GM12873 (cell line): ENCODE measurements at regions not wholly inside any gene's neighbourhood (a gene's known extent, or its start where the extent isn't known, plus 50 kb on each side); places are given as distances from the start of the nearest gene placed in this dataset.

Experiments
- TF ChIP-seq, protein P1 (sequence below): IDR thresholded peaks from 2 replicates; pipeline ENCODE4 v1.5.1; 2012; ENCODE audit warnings: low read depth, mild to moderate bottlenecking, moderate library complexity, low read length, control low read depth; ENCODE audit not compliant: insufficient read depth; ENCODE audit errors: missing control alignments

DNA sequence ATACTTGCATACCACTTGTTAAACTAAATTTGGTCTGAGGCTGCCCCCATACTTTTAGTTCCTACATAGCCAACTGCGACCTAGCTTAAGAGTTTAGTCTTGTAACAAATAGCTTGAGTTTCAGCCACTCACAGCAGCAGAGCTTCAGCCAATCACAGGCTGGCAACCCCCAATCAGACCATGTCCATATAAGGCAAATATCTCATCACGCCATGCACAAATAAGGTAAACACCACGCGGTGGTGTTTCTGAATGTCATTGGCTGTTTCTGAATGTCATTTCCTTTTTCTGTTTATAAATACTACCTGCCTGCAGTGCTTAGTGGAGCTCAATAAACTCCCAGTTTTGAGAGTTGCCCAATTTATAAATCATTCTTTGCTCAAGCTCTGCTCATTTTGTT lies 143.1 kb upstream of the MAD2L1 start:
- TF ChIP-seq, protein P1, sequence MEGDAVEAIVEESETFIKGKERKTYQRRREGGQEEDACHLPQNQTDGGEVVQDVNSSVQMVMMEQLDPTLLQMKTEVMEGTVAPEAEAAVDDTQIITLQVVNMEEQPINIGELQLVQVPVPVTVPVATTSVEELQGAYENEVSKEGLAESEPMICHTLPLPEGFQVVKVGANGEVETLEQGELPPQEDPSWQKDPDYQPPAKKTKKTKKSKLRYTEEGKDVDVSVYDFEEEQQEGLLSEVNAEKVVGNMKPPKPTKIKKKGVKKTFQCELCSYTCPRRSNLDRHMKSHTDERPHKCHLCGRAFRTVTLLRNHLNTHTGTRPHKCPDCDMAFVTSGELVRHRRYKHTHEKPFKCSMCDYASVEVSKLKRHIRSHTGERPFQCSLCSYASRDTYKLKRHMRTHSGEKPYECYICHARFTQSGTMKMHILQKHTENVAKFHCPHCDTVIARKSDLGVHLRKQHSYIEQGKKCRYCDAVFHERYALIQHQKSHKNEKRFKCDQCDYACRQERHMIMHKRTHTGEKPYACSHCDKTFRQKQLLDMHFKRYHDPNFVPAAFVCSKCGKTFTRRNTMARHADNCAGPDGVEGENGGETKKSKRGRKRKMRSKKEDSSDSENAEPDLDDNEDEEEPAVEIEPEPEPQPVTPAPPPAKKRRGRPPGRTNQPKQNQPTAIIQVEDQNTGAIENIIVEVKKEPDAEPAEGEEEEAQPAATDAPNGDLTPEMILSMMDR = no peak

DNA sequence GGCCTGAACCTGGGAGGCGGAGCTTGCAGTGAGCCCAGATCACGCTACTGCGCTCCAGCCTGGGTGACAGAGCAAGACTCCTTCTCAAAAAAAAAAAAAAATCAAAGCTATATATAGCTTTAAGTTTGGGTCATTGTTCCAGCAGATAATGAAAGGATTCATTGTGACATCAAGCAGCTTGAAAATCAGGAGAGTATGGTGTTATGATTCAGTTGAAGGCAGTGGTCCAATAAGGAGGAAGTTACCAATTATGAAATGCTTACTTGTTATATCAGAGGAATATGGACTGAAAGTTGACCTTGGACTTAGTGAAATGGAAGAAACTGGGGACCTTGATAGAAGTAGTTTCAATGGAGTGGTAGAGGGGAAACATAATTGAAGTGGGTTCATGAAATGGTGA lies 140.4 kb upstream of the MAD2L1 start:
- TF ChIP-seq, protein P1 = no peak

DNA sequence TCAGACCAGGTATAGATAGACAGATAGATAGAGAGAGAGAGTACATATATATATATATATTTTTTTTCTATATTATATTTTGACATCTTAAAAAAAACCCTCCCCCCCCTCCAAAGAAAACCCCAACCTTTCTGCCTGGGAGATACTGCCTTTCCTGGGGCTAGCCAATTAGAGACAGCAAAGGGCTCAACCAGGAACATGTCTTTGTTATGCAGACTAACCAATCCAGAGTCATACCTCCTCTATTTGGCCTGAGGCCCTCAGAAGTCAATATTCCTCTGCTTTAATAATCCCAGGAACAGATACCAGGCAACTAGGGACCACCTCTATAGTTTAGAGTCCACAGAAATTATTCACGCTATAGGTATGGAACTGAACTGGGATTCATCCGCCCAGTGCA lies 135.6 kb upstream of the MAD2L1 start:
- TF ChIP-seq, protein P1 = no peak

DNA sequence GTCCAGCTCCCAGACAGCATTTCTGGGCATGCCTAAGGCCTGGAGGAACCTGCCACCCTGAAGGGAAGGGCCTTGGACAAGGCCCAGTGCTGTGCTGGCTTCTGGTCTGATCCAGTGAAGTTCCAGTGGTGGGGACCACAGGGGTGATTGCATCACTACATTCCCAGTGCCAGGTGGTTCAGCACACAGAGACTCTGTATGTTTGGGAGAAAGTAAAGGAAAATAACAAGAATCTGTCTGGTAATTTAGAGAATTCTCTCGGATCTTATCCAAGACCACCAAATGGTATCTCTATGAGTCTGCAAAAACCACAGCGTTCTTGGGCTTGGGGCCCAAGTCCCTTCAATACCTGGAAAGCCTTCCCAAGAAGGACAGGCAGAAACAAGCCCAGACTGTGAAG lies 131.8 kb upstream of the MAD2L1 start:
- TF ChIP-seq, protein P1 = no peak

DNA sequence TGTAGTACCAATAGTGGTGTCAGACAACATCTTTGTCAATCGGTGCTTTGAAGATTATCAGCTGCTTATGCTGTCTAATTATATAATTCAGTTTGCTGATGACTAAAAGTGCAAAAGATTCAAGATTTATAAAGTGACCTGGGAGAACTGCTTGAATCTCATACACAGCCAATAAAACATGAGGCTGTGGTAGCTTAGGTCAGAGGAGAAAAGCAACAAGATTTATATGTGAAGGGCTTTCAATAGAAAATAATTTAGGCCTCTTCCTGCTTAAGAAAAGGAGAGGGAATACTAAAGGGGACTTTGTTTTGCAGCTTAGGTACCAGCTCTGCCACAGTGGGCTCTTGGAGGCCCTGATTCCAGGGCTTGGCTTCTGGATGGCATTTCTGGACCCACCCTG lies 111.0 kb upstream of the MAD2L1 start:
- TF ChIP-seq, protein P1 = no peak

DNA sequence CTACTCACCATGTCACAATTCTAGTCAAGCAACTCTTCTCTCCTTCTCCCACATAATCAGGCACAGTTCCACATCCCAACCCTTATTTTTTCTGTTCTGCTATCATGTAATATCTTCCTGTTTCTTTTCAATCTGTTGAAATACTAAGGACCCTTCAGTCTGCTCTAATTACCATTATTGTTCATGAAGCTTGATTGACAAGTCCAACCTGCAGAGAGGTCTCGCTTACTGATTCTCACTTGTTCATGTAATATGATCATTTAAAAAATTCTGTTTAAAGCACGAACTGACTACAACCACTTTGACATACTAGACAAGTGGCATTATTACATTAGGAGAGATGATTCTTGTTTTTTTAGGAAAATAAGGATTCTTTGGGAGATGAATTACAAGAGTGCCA lies 108.6 kb upstream of the MAD2L1 start:
- TF ChIP-seq, protein P1 = no peak

DNA sequence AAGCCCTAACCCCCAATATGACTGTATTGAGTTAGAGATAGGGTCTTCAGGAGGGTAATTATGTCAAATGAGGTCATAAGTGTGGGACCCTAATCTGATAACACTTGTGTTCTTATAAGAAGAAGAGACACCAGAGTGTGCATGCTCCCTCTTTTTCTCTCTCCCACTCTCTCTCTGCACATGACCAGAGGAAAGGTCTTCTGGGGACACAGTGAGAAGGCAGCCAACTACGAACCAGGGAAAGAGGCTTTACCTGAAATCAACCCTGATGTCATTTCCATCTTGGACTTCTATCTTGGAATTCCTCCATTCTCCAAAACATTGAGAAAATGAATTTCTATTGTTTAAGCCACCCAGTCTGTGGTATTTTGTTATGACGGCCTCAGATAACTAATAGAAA lies 97.2 kb upstream of the MAD2L1 start:
- TF ChIP-seq, protein P1 = no peak
